ENCODE measurements at regions not wholly inside any gene's neighbourhood (a gene's known extent, or its start where the extent isn't known, plus 50 kb on each side); places are given as distances from the start of the nearest gene placed in this dataset.

DNA sequence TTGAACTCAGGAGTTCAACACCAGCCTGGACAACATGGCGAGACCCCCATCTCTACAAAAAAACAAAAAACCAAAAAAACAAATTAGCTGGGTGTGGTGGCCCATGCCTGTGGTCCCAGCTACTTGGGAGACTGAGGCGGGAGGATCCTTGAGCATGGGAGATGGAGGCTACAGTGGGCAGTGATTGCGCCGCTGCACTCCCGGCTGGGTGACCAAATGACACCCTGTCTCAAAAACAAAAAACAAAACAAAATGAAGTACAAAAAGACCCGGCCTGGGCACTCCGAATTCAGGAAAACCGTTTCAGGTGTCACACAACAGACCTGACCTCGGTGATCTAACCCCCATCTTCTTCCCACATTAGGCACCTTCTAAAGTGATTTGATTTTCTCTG lies 65.5 kb downstream of the INSIG1 start:
- Histone ChIP-seq H3K36me3 (no peaks in the 10 kb centered on the region), H3K4me1 (ENCODE audit: insufficient read depth) (no peaks in the 10 kb centered on the region), H3K27ac (no peak overlapping the region), H3K27me3 (no peaks in the 10 kb centered on the region), H3K4me3 (no peak overlapping the region), H3K9me3 (no peaks in the 10 kb centered on the region)
- WGBS, 3 donors = 89 to 92% (median 90%) methylated on average over 9 of the region's 9 CpGs
- intact Hi-C loops (cut with DNase I) = no loop called here
- no peak for TF ChIP-seq POLR2A (IDR thresholded peaks at IDR 0.05)
- TF ChIP-seq, protein P1, sequence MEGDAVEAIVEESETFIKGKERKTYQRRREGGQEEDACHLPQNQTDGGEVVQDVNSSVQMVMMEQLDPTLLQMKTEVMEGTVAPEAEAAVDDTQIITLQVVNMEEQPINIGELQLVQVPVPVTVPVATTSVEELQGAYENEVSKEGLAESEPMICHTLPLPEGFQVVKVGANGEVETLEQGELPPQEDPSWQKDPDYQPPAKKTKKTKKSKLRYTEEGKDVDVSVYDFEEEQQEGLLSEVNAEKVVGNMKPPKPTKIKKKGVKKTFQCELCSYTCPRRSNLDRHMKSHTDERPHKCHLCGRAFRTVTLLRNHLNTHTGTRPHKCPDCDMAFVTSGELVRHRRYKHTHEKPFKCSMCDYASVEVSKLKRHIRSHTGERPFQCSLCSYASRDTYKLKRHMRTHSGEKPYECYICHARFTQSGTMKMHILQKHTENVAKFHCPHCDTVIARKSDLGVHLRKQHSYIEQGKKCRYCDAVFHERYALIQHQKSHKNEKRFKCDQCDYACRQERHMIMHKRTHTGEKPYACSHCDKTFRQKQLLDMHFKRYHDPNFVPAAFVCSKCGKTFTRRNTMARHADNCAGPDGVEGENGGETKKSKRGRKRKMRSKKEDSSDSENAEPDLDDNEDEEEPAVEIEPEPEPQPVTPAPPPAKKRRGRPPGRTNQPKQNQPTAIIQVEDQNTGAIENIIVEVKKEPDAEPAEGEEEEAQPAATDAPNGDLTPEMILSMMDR (IDR thresholded peaks at IDR 0.05) = no peak
- no peak for TF ChIP-seq EP300 (IDR thresholded peaks at IDR 0.05)
- DNase-seq = no peak

DNA sequence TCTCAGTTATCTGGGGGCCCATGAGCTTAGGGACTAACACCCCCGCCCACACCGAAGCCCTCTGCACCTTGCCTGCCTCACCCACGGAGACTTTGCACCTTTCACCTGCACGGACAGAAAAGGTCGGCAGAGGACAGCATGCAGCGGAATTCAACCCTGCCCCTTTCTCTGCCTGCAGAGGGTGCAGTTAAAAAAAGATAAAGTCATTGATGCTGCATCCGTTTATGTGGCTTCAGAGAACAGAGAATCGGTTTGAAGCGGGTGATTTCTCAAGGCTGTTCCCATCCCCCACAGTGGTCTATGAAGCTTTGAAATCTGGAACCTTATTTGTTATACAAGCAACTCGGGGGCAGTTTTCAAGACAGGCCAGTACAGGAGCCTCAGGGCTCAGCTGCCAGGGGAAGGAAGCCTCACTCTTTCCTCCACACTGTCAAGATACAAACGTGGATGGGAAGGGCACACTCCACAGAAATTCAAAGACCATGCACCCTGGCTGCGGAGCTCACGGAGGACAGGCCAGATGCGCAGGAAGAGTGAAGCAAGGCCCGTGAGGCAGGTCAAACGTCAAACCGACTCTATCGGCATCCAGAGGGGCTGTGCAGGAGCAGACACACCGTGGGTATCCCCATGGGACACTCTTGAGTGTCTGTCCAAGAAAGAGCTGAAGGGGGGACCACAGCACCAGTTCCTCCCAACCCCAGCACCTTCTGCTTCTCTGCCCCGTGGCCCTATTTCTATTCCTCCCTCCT lies 66.3 kb downstream of the INSIG1 start:
- WGBS, 3 donors = 46 to 55% (median 47%) methylated on average over 20 of the region's 20 CpGs
- H3K9me3 ChIP-seq = no peaks in the 10 kb centered on the region
- TF ChIP-seq POLR2A (IDR thresholded peaks at IDR 0.05) (no peak), EP300 (IDR thresholded peaks at IDR 0.05) (no peak)
- TF ChIP-seq, protein P1 (IDR thresholded peaks at IDR 0.05) = no peak
- intact Hi-C loops (cut with DNase I) = no loop called here
- H3K27ac ChIP-seq = no peak overlapping the region
- no peaks in the 10 kb centered on the region for H3K36me3 ChIP-seq
- H3K4me3 ChIP-seq = no peak overlapping the region
- DNase-seq = no peak
- no peaks in the 10 kb centered on the region for H3K4me1 ChIP-seq (ENCODE audit: insufficient read depth)
- no peaks in the 10 kb centered on the region for H3K27me3 ChIP-seq

DNA sequence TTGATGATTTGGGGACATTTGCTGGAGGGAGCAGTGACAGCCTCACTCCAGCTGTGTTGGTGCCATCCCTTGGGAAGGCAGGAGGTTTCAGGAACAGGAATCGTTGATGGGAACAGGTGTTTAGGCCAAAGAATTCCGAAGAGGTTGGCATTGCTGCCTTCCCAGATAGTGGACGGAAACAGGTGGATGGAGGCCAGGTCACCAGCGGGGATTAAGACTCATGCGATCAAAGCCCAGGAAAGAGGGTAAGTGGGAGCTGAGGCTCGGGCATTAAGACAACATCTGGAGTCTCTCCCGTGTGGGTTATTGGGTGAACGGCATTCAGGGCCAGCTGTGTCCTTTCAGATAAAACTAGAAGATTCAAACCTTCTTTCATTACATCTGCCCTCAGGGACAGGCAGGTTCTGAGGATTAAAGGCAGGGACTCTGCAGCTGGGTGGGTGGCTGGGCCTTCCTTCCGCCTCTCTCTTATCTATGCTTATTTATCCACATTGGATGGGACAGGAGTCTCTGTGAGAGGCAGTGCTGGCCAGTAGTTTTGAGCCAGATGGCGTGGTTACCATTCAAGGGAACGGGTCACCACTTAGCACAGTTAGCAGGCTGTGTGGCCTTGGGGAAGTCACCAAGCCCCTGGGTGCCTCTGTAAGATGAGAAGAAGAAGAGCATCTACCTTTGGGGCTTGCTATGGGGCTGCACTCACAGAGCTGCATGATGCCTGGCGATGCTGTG lies 67.6 kb downstream of the INSIG1 start:
- intact Hi-C loops (cut with DNase I) = no loop called here
- no peaks in the 10 kb centered on the region for H3K4me1 ChIP-seq (ENCODE audit: insufficient read depth)
- no peak for DNase-seq
- H3K27ac ChIP-seq = no peak overlapping the region
- WGBS, 3 donors = 49 to 64% (median 53%) methylated on average over 12 of the region's 12 CpGs
- H3K36me3 ChIP-seq = no peaks in the 10 kb centered on the region
- no peaks in the 10 kb centered on the region for H3K27me3 ChIP-seq
- H3K9me3 ChIP-seq = no peaks in the 10 kb centered on the region
- H3K4me3 ChIP-seq = no peak overlapping the region
- TF ChIP-seq EP300 (IDR thresholded peaks at IDR 0.05) = no peak

DNA sequence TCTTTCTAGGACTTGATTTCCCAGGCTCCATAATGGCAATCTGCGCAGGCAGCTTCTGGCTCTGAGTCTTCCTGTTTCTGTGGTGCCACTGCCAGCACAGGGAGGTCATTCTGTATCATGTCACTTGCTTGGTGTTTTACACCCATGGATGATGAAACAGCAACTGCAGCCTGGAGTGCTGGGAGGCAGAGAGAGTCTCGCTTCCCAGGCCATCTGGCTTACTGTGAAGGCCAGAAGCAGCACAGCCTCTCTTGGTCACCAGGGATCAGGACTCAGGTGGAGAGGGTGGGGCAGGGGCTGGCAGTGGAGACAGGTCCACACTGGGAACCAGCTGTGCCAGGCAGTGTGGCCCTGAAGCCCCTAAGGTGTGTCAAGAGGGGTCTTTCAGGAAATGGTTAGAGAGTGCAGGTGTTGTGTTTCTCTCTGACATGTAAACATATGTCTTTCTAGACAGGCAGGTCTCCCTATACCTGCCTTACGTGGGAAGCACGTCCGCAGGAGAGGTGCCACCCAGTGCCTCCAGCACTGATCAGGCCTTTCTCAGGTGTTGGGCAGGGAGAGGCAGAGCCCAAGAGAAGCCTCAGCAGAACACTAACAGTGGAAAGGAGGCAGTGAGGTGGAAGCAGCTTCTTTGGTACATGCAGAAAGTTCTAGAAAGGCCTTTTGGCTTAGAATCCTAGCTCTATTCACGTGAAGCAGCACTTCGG lies 71.4 kb downstream of the INSIG1 start:
- TF ChIP-seq EP300 (IDR thresholded peaks at IDR 0.05) = no peak
- TF ChIP-seq, protein P1 (IDR thresholded peaks at IDR 0.05) = no peak
- no peak for TF ChIP-seq POLR2A (IDR thresholded peaks at IDR 0.05)
- Histone ChIP-seq H3K27me3 (no peaks in the 10 kb centered on the region), H3K4me3 (no peak overlapping the region), H3K27ac (no peak overlapping the region), H3K9me3 (no peaks in the 10 kb centered on the region), H3K36me3 (no peaks in the 10 kb centered on the region), H3K4me1 (ENCODE audit: insufficient read depth) (no peaks in the 10 kb centered on the region)
- 68 to 76% (median 70%) methylated on average over 7 of the region's 7 CpGs for WGBS, 3 donors
- intact Hi-C loops (cut with DNase I) = no loop called here
- DNase-seq = no peak
